A549 (cell line): ENCODE measurements at regions not wholly inside any gene's neighbourhood (a gene's known extent, or its start where the extent isn't known, plus 50 kb on each side); places are given as distances from the start of the nearest gene placed in this dataset.

Source experiments
- BCL3 ChIP-seq: fragments of >200 bp; sonication (Bioruptor Twin); formaldehyde crosslinking; IDR thresholded peaks from 3 replicates; pipeline ENCODE4 v1.6.1; 2016
- CTCF ChIP-seq: fragments of >200 bp; sonication (Bioruptor Twin); formaldehyde crosslinking; IDR thresholded peaks from 3 replicates; pipeline ENCODE4 v1.5.1; 2016
- HEYL ChIP-seq: fragments of 250-450 bp; sonication (Bioruptor Pico); IDR thresholded peaks from 2 replicates; pipeline ENCODE4 v1.8.0; 2021; ENCODE audit warnings: mild to moderate bottlenecking, moderate library complexity
- JUNB ChIP-seq: fragments of >200 bp; sonication (Bioruptor Twin); formaldehyde crosslinking; IDR thresholded peaks from 2 replicates; pipeline ENCODE4 v1.6.1; 2016
- TF ChIP-seq, protein P1 (sequence below): IDR thresholded peaks from 2 replicates; pipeline ENCODE4 v1.6.1; 2012

- TF ChIP-seq CTCF (no peak), JUNB (no peak), HEYL (CRISPR knock-in tag) (no peak), BCL3 (no peak)
- TF ChIP-seq, protein P1, sequence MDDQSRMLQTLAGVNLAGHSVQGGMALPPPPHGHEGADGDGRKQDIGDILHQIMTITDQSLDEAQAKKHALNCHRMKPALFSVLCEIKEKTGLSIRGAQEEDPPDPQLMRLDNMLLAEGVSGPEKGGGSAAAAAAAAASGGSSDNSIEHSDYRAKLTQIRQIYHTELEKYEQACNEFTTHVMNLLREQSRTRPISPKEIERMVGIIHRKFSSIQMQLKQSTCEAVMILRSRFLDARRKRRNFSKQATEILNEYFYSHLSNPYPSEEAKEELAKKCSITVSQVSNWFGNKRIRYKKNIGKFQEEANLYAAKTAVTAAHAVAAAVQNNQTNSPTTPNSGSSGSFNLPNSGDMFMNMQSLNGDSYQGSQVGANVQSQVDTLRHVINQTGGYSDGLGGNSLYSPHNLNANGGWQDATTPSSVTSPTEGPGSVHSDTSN, result no peak
Observed at GRCh38 chr9:29999645-30000044, 2384.8 kb upstream of the ACO1 start.
